Aorta (tissue), 5 donors: ENCODE measurements at regions not wholly inside any gene's neighbourhood (a gene's known extent, or its start where the extent isn't known, plus 50 kb on each side); places are given as distances from the start of the nearest gene placed in this dataset.
A peak's percentile ranks its signal among the peaks of the same experiment; 100 is the strongest.

Experiments
- ATAC-seq: fragments of 200-7000 bp; cut with Tn5 transposase; one replicate; pipeline ENCODE4 v1.9.1; 2022; ENCODE audit warnings: moderate library complexity; ENCODE audit not compliant: low FRiP score
- DNase-seq, 2 donors: peaks; one replicate each; pipeline ENCODE4 v3.0.0-alpha.2; 2020
- H3K27ac ChIP-seq, 2 donors: one replicate each; pipeline ENCODE4 v1.5.1; 2013; ENCODE audit warnings: low read length in 2 of 2, mild to moderate bottlenecking in 2 of 2, moderate library complexity in 2 of 2, control low read depth in 1 of 2, inconsistent platforms in 1 of 2, low read depth in 1 of 2
- H3K27me3 ChIP-seq, 2 donors: one replicate each; pipeline ENCODE4 v1.6.1; 2013; ENCODE audit warnings: control low read depth in 1 of 2, low read length in 1 of 2, mild to moderate bottlenecking in 1 of 2, moderate library complexity in 1 of 2; ENCODE audit not compliant: insufficient read depth in 2 of 2, control insufficient read depth in 1 of 2
- H3K36me3 ChIP-seq, 2 donors: one replicate each; pipeline ENCODE4 v1.6.1; 2013; ENCODE audit warnings: control low read depth in 1 of 2, low read length in 1 of 2, mild to moderate bottlenecking in 1 of 2; ENCODE audit not compliant: insufficient read depth in 2 of 2, control insufficient read depth in 1 of 2
- H3K4me1 ChIP-seq, 2 donors: one replicate each; pipeline ENCODE4 v1.6.1; 2013; ENCODE audit warnings: low read length in 2 of 2, control low read depth in 1 of 2, mild to moderate bottlenecking in 1 of 2, moderate library complexity in 1 of 2; ENCODE audit not compliant: insufficient read depth in 2 of 2, control insufficient read depth in 1 of 2
- H3K4me3 ChIP-seq, 2 donors: one replicate each; pipeline ENCODE4 v1.5.1; 2013; ENCODE audit warnings: low read length in 2 of 2, control low read depth in 1 of 2, mild to moderate bottlenecking in 1 of 2
- H3K9me3 ChIP-seq: one replicate; pipeline ENCODE4 v1.6.1; 2013; ENCODE audit warnings: mild to moderate bottlenecking, low read length; ENCODE audit not compliant: control insufficient read depth
- WGBS, 2 donors: extraction: QIAGEN DNeasy Blood & Tissue Kit; methylation state at CpG; one replicate each; pipeline ENCODE4 v1.1.7; 2013; 5-methylcytosine and 5-hydroxymethylcytosine counted together
- intact Hi-C, 2 donors: fragments of 100-400 bp; cut with DNase I; formaldehyde crosslinking; loops; one replicate each; pipeline versions ENCODE4 v1.14.2 to v1.15.0; 2022
- donor health status: healthy with polysubstance abuse.
- donor health status: Bipolar disorder and iron deficiency.
- donor health status: DM: no; HTN: no; CAD: no.
- donor health status: DM: no; HTN: no; CAD: no.
- donor health status: DM: yes; HTN: yes; CAD: no.

DNA sequence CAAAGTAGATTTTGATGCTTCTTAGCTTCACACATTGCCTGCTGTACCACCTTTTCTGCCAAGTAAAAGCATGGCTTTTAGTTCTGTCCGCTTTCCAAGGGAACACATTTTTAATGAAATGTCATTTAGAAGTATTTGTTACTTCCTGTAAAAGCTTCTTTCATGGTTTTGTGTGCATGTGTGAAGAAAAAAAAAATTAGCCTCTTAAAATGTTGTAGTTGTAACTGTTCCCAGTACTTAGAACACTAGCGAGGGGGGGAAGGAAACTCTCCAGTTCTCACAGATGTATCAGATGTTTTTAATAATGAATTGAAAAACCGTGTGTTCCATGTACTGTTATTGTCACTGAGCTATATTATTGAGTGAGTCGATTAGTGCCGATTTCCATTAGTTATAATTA, 568.3 kb upstream of the ADGRL2 start:
- intact Hi-C loops, result no loop called here
- H3K27me3 ChIP-seq, result no peaks in the 10 kb centered on the region
- no peak for DNase-seq
- no peak overlapping the region for H3K4me3 ChIP-seq
- WGBS, 2 donors, result 2 to 6% methylated on average over 5 of the region's 5 CpGs
- peaks cover 0 to 6% of the 10 kb centered on the region in 2 donors for H3K4me1 ChIP-seq
- ATAC-seq, result no peak
- H3K27ac ChIP-seq, result no peak overlapping the region
- no peaks in the 10 kb centered on the region for H3K36me3 ChIP-seq
- H3K9me3 ChIP-seq, result no peaks in the 10 kb centered on the region

DNA sequence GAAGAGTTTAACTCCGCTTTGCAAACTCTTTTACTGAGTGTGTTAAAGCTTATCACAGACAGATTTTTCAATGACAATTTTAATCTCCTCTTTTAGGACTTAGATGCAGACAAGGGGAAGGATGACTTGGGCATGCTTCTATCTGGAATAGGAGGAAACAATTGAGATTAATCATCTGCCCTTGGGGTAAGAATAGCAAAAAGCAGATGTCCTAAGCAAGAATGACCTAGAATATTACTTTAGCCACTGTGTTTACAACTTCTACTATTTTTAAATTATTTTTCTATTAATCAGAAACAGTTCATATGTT, 569.0 kb upstream of the ADGRL2 start:
- Histone ChIP-seq H3K9me3 (no peaks in the 10 kb centered on the region), H3K36me3 (no peaks in the 10 kb centered on the region), H3K4me1 (peaks cover 0 to 3% of the 10 kb centered on the region in 2 donors), H3K27ac (no peak overlapping the region), H3K27me3 (no peaks in the 10 kb centered on the region), H3K4me3 (no peak overlapping the region)
- intact Hi-C loops, result no loop called here
- no peak for ATAC-seq
- DNase-seq, result no peak
- WGBS, 2 donors, result 74 to 79% methylated on average over 1 of the region's 1 CpG

DNA sequence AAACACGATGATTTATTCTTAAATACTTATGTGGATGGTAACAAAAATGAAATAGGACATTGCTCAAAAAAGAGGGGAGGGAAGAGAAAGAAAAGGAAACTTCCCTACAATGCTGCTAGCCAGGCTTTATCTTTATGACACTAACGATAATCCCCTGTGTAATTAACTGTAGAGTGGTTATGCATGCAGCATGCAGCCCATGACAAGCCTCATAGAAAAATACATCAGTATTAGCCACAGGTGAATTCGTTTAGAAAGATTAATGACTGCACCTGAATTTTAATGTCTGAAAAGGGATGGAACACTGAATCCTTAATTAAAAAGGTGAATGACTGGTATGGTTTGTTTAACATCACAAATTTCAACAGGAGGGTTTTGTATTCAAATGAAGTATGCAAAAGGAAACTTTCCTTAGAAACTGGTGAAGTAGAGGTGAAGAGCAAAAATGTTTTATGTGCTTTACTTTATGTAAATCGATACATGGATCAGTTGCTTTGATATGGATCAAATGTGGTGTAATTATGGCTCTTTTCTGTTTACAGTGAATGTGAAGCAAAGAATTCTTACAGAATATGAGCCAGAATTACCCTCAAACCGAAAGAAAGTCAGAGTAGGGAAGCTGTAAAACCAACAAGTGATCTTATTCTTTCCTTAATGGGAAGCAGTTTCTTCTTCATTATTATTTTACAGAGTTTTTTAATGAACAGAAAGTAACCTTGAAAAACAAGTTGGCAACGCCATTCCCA, 569.6 kb upstream of the ADGRL2 start:
- Histone ChIP-seq H3K9me3 (no peaks in the 10 kb centered on the region), H3K4me1 (peaks cover 0 to 3% of the 10 kb centered on the region in 2 donors), H3K27me3 (no peaks in the 10 kb centered on the region), H3K27ac (no peak overlapping the region), H3K4me3 (no peak overlapping the region), H3K36me3 (no peaks in the 10 kb centered on the region)
- DNase-seq, result no peak
- intact Hi-C loops, result no loop called here
- 67 to 71% methylated on average over 6 of the region's 6 CpGs for WGBS, 2 donors
- ATAC-seq, result no peak

DNA sequence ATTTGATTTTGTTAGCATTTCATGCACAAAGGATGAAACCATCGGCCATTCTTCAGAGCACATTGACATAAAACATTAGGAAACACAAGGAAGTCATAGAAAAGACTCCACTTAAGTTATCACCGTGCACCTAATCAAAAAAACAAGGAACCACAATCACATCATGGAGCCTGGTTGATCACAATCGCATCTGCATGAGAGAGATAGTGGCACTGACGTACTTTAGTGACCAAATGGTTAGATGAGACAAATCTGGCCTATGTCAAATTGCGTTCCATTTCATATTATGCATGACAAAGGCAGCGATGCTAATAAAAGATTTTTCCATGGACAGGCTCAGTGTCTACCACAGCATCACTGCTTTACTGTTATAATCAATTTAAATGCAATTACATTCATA, 571.8 kb upstream of the ADGRL2 start:
- intact Hi-C loops, result no loop called here
- H3K4me1 ChIP-seq, result peaks cover 0 to 3% of the 10 kb centered on the region in 2 donors
- DNase-seq (no peak), ATAC-seq (no peak)
- WGBS, 2 donors, result 93 to 95% methylated on average over 6 of the region's 6 CpGs
- H3K27me3 ChIP-seq, result no peaks in the 10 kb centered on the region
- no peaks in the 10 kb centered on the region for H3K36me3 ChIP-seq
- no peak overlapping the region for H3K4me3 ChIP-seq
- H3K9me3 ChIP-seq, result no peaks in the 10 kb centered on the region
- no peak overlapping the region for H3K27ac ChIP-seq

DNA sequence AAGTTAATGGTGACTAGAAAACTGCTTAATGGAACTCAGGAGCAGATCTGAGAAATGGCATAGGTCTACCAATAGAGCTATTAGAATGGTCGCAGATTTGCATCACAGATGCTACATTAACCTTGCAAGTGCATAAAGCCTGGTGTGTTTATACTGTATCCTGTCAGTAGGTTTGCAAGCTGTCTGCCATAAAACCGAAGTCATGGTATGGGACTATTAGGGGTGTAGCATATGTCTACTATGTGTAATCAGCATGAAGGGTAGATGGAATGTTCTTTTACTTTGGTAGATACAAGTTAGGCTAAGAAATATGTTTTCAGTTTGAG, 574.2 kb upstream of the ADGRL2 start:
- intact Hi-C loops, result no loop called here
- ATAC-seq (no peak), DNase-seq (no peak)
- H3K27ac ChIP-seq, result no peak overlapping the region
- H3K9me3 ChIP-seq, result no peaks in the 10 kb centered on the region
- H3K4me3 ChIP-seq, result no peak overlapping the region
- no peaks in the 10 kb centered on the region for H3K27me3 ChIP-seq
- no peaks in the 10 kb centered on the region for H3K36me3 ChIP-seq
- H3K4me1 ChIP-seq, result no peaks in the 10 kb centered on the region
- 87 to 92% methylated on average over 2 of the region's 2 CpGs for WGBS, 2 donors

DNA sequence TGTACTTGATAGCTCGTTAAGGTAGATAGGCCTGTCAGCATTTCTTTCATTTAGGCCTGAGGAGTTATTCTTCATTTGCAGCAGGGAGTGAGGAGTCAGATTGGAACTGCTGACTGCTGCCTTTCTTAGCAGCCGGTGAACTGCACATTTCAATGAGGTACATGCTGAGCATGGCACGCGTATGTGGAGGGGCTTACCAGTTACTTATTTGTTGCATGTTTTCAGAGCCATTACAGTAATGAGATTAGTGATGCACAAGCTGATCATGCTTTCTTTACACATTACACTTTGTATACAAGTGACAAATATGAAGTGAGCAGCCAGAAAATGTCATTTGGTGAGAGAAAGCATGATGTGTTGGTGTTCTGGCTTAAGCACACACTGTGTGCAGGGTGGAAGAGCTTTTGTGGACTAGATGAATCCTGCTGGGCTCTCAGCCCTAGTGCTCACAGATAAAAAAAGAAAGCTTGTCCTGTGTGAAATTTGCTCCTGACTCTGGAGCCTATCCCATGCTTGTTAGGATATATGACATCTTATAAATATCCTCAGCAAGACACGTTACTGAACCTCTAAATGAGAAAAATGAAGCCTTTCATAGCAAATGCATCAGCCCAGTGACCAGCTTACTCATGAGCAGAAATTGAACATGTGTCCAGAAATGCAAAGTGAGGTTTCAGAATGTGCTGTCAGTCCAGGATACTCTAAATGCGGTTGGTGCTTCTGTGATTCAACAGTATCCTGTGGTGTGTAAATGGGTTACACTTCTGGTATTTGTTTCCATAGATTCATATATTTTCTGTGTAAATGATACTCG, 574.7 kb upstream of the ADGRL2 start:
- ATAC-seq (no peak), DNase-seq (no peak)
- H3K36me3 ChIP-seq, result no peaks in the 10 kb centered on the region
- no peaks in the 10 kb centered on the region for H3K9me3 ChIP-seq
- no peak overlapping the region for H3K4me3 ChIP-seq
- no peaks in the 10 kb centered on the region for H3K4me1 ChIP-seq
- 93% methylated on average over 7 of the region's 7 CpGs for WGBS, 2 donors
- intact Hi-C loops, result no loop called here
- H3K27ac ChIP-seq, result no peak overlapping the region
- no peaks in the 10 kb centered on the region for H3K27me3 ChIP-seq

DNA sequence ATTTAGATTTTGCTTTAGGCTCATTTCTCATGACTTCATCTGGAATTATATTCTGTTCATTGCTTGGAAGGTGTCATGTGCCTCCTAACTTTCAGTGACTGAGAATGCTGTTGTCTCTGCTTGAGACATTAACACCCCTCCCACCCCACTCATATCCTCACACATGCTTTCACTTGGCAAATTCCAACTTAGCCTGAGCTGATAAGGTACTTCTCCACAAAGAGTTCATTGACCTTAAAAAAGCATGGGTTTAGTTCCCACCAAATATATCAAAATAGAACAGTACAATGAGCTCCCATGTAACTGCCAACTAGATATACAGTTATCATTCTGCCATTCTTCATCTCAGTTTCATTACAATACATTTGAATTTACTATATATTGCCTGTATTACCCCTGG, 576.5 kb upstream of the ADGRL2 start:
- Histone ChIP-seq H3K36me3 (no peaks in the 10 kb centered on the region), H3K27me3 (no peaks in the 10 kb centered on the region), H3K27ac (no peak overlapping the region), H3K4me3 (no peak overlapping the region), H3K9me3 (no peaks in the 10 kb centered on the region), H3K4me1 (no peaks in the 10 kb centered on the region)
- intact Hi-C loops, result no loop called here
- no peak for ATAC-seq
- no peak for DNase-seq

DNA sequence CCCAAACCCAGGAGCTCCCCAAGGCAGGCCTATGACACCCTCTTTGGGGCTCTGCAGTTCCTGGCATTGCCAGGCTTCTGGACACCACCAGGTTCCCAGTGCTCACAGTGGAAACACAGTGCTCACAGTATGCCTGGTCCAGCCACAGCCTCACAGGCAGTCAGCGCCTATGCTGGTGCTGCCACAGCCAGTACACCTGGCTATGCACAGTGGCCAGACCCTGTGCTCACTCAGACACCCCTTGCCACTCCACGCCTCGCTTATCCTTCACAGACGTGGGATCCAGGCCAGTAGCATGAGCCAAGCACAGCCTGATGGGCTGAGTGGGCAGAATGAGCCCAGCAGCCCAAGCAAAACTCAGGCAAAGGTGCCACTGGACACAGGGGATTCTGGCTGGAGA, 579.2 kb upstream of the ADGRL2 start:
- Histone ChIP-seq H3K36me3 (no peaks in the 10 kb centered on the region), H3K27me3 (no peaks in the 10 kb centered on the region), H3K9me3 (no peaks in the 10 kb centered on the region), H3K4me3 (no peak overlapping the region), H3K27ac (no peak overlapping the region), H3K4me1 (no peaks in the 10 kb centered on the region)
- DNase-seq (no peak), ATAC-seq (no peak)
- WGBS, 2 donors, result 66 to 73% methylated on average over 4 of the region's 4 CpGs
- intact Hi-C loops, result no loop called here

DNA sequence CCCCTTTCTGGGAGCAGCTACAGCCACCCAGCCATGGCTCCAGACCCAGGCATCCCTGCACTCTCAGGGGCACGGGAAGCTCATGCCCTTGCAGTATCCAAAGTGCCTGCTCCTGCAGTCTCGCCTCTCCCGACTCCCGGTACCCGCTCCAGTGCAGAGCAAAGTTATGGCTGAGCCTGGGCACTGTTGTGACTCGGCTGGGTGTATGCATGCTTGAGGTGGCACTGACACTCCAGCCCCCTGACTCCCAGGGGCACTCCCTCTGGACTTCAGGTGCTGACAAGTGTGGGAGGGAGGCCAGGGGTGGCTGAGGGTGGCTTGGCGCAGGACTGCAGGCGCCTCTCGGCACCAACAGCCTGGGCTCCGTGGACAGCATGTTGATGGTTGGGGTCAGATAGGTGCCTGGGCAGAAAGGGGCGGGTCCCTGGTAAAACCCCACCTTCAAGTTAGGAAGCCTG, 580.1 kb upstream of the ADGRL2 start:
- intact Hi-C loops, result no loop called here
- ATAC-seq, result peak; percentile 52
- WGBS, 2 donors, result 96 to 97% methylated on average over 11 of the region's 11 CpGs

More for the DNA sequence above, 580.1 kb upstream of the ADGRL2 start:
- H3K36me3 ChIP-seq, result no peaks in the 10 kb centered on the region
- no peaks in the 10 kb centered on the region for H3K9me3 ChIP-seq
- no peaks in the 10 kb centered on the region for H3K4me1 ChIP-seq
- H3K27me3 ChIP-seq, result no peaks in the 10 kb centered on the region
- DNase-seq, result no peak
- H3K27ac ChIP-seq, result no peak overlapping the region
- H3K4me3 ChIP-seq, result no peak overlapping the region
